Ovary (tissue), 7 donors: ENCODE measurements at regions not wholly inside any gene's neighbourhood (a gene's known extent, or its start where the extent isn't known, plus 50 kb on each side); places are given as distances from the start of the nearest gene placed in this dataset.

Source experiments
- DNase-seq, 5 donors: peaks; one replicate each; pipeline ENCODE4 v3.0.0-alpha.2; 2019 to 2020
- H3K27ac ChIP-seq, 2 donors: fragments of 200-600 bp; one replicate each; pipeline versions ENCODE4 v1.5.1 to v1.8.0; 2019 to 2022
- H3K27me3 ChIP-seq: fragments of 200-600 bp; one replicate; pipeline ENCODE4 v1.8.0; 2022
- H3K36me3 ChIP-seq: fragments of 200-600 bp; sonication (generic); one replicate; pipeline ENCODE4 v1.5.1; 2019
- H3K4me1 ChIP-seq: one replicate; pipeline ENCODE4 v1.8.1; 2013; ENCODE audit warnings: mild to moderate bottlenecking, moderate library complexity; ENCODE audit not compliant: insufficient read depth
- H3K4me3 ChIP-seq: fragments of 200-600 bp; sonication (generic); one replicate; pipeline ENCODE4 v1.5.1; 2017
- H3K9me3 ChIP-seq, 2 donors: fragments of 200-600 bp in 1 of 2; sonication (generic) in 1 of 2; one replicate each; pipeline versions ENCODE4 v1.5.1 to v1.8.1; 2013 to 2019; ENCODE audit warnings: mild to moderate bottlenecking in 1 of 2, moderate library complexity in 1 of 2
- EP300 ChIP-seq: sonication (generic); formaldehyde crosslinking; IDR thresholded peaks from one replicate; pipeline ENCODE4 v1.6.1; 2017; ENCODE audit warnings: antibody characterized with exemption
- POLR2A ChIP-seq: fragments of 450-650 bp; IDR thresholded peaks from one replicate; pipeline ENCODE4 v1.6.1; 2017; ENCODE audit warnings: antibody characterized with exemption, mild to moderate bottlenecking, moderate library complexity
- WGBS, 3 donors: extraction: QIAGEN DNeasy Blood & Tissue Kit in 1 of 3; methylation state at CpG; one replicate each; pipeline versions ENCODE4 v1.1.5 to v1.1.7; 2013 to 2017; 5-methylcytosine and 5-hydroxymethylcytosine counted together
- intact Hi-C, 4 donors: fragments of 100-400 bp; cut with DNase I; formaldehyde crosslinking; loops; one replicate each; pipeline versions ENCODE4 v1.11.0 to v1.15.1; 2022 to 2023
- TF ChIP-seq, protein P1 (sequence below), 3 donors: fragments of 450-650 bp in 2 of 3; fragments of 200-600 bp in 1 of 3; IDR thresholded peaks; one replicate each; pipeline versions ENCODE4 v1.5.1 to v1.8.0; 2016 to 2022; ENCODE audit warnings: antibody characterized with exemption in 3 of 3, mild to moderate bottlenecking in 1 of 3
- donor health status: DM: no; HTN: no; CAD: no; lungs with moderate emphysema.
- donor health status: DM: no; HTN: no; CAD: no.
- donor health status: Bipolar disorder and iron deficiency.
- donor health status: DM: no; HTN: no; CAD: no.
- donor health status: DM: yes; HTN: yes; CAD: no.

DNA sequence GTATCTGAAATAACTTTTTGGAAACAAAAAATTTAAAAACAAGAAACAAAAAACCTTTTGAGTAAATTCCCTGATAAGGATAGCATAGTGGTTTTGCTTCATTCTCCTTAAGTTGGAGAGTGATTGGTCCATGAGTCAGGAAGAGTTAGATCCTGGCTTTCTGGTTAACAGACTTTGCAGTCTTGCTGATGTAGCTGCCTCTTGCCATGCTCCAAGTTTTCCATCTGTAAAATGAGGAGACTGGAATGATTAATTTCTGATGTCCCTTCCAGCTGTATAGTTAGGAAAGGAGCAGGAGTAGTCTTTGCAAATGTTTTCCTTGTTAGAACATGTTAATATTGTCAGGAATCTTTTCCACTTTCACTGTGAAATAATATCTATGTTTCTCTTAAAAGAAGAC lies 266.6 kb downstream of the DNAJB9 start:
- Histone ChIP-seq H3K9me3 (no peaks in the 10 kb centered on the region), H3K4me3 (no peak overlapping the region), H3K27me3 (no peaks in the 10 kb centered on the region), H3K4me1 (no peaks in the 10 kb centered on the region), H3K36me3 (no peaks in the 10 kb centered on the region), H3K27ac (no peak overlapping the region)
- TF ChIP-seq, protein P1, sequence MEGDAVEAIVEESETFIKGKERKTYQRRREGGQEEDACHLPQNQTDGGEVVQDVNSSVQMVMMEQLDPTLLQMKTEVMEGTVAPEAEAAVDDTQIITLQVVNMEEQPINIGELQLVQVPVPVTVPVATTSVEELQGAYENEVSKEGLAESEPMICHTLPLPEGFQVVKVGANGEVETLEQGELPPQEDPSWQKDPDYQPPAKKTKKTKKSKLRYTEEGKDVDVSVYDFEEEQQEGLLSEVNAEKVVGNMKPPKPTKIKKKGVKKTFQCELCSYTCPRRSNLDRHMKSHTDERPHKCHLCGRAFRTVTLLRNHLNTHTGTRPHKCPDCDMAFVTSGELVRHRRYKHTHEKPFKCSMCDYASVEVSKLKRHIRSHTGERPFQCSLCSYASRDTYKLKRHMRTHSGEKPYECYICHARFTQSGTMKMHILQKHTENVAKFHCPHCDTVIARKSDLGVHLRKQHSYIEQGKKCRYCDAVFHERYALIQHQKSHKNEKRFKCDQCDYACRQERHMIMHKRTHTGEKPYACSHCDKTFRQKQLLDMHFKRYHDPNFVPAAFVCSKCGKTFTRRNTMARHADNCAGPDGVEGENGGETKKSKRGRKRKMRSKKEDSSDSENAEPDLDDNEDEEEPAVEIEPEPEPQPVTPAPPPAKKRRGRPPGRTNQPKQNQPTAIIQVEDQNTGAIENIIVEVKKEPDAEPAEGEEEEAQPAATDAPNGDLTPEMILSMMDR (IDR thresholded peaks at IDR 0.05): no peak
- TF ChIP-seq POLR2A (no peak), EP300 (no peak)
- intact Hi-C loops: no loop called here
- DNase-seq: no peak

DNA sequence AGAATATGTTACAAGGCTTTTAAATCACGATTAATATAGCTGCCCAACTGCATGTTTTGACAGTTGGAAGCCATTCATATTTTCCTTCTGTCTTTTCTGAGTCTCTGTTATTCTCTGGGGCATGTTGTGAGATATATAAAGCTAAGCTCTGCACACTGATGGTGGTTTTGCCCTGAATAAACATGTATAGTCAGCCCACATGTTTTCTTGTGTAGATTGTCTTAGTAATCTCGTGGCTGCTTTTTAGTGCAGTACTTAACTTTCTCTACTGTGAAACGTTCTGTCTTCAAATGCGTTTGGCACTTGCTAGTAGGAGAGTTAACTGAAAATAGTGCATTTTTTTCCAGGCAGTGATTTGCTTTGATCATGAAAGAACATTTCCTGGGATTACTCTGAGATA lies 268.5 kb downstream of the DNAJB9 start:
- H3K4me3 ChIP-seq: no peak overlapping the region
- H3K27me3 ChIP-seq: no peaks in the 10 kb centered on the region
- no peaks in the 10 kb centered on the region for H3K4me1 ChIP-seq
- no peaks in the 10 kb centered on the region for H3K36me3 ChIP-seq
- TF ChIP-seq EP300 (no peak), POLR2A (no peak)
- TF ChIP-seq, protein P1 (IDR thresholded peaks at IDR 0.05): no peak
- intact Hi-C loops: no loop called here
- H3K27ac ChIP-seq: no peak overlapping the region
- H3K9me3 ChIP-seq: no peaks in the 10 kb centered on the region
- 4 to 8% (median 4%) methylated on average over 4 of the region's 4 CpGs for WGBS, 3 donors
- no peak for DNase-seq

DNA sequence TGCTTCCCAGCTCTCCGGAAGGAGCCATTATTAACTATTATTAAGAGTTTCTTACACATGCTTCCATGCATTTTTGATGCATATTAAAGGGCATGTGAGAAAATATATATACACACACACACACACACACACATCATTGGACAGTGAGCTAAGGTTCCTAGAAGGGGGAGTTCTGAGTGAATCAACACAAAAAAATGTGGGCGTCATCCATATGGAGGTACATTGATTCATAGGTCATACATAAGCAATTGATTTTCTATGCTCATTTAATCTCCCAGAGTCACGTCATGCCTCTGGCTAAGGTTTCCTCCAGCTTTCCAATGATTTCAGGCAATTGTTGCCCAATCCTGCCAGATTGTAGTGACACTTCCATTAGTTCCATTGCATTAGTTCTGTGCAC lies 269.4 kb downstream of the DNAJB9 start:
- DNase-seq: no peak
- Histone ChIP-seq H3K4me1 (no peaks in the 10 kb centered on the region), H3K27me3 (no peaks in the 10 kb centered on the region), H3K27ac (no peak overlapping the region), H3K9me3 (no peaks in the 10 kb centered on the region), H3K36me3 (no peaks in the 10 kb centered on the region), H3K4me3 (no peak overlapping the region)
- TF ChIP-seq, protein P1 (IDR thresholded peaks at IDR 0.05): no peak
- no peak for TF ChIP-seq EP300
- no peak for TF ChIP-seq POLR2A
- intact Hi-C loops: no loop called here
- WGBS, 3 donors: 22 to 28% (median 27%) methylated on average over 3 of the region's 3 CpGs

DNA sequence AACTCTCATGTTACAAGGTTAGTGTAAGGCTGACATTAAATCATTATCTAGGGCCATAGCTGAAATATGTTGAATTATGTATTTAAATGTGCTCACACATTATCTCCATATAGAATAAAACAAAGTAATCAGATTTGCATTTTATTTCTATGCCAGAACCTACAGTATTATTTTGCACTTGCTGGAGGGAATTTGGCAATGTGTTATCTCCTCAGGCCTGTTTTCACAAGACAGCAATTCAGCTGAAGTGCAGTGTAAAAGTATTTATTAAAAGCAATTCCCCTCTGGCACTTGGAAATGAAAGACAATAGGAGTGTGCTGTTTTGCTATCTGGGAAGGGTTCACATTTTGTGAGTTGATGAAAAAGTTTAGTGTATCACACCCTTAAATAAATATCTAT lies 276.3 kb downstream of the DNAJB9 start:
- Histone ChIP-seq H3K36me3 (no peaks in the 10 kb centered on the region), H3K27ac (no peak overlapping the region), H3K27me3 (no peaks in the 10 kb centered on the region), H3K9me3 (no peaks in the 10 kb centered on the region), H3K4me1 (no peaks in the 10 kb centered on the region), H3K4me3 (no peak overlapping the region)
- no peak for TF ChIP-seq EP300
- no peak for TF ChIP-seq POLR2A
- TF ChIP-seq, protein P1 (IDR thresholded peaks at IDR 0.05): no peak
- no peak for DNase-seq
- intact Hi-C loops: no loop called here

DNA sequence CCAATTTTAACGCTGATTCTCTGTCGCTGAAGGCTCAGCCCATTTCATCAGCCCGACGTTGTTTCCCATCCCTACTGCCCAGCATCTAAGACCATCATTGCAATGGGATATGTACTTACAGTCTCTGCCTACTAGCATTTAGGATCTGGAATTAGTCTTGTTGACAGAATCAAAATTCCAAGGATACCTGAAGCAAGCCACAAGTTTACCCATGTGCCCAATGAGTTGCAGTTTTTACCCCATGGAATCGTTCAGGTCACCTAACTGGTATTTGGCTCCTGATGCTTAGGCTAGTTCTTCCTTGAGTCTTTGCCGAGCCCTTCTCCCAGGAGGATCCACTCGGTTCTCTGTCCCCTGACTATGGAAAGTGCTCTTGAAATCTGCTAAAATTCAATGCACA lies 276.8 kb downstream of the DNAJB9 start:
- no peaks in the 10 kb centered on the region for H3K4me1 ChIP-seq
- no peak for DNase-seq
- no peaks in the 10 kb centered on the region for H3K36me3 ChIP-seq
- WGBS, 3 donors: 58 to 67% (median 65%) methylated on average over 7 of the region's 7 CpGs
- H3K27me3 ChIP-seq: no peaks in the 10 kb centered on the region
- no peak for TF ChIP-seq POLR2A
- TF ChIP-seq, protein P1 (IDR thresholded peaks at IDR 0.05): no peak
- TF ChIP-seq EP300: no peak
- H3K4me3 ChIP-seq: no peak overlapping the region
- no peak overlapping the region for H3K27ac ChIP-seq
- intact Hi-C loops: no loop called here
- no peaks in the 10 kb centered on the region for H3K9me3 ChIP-seq
